Erythroblast (primary cell): ENCODE measurements at regions not wholly inside any gene's neighbourhood (a gene's known extent, or its start where the extent isn't known, plus 50 kb on each side); places are given as distances from the start of the nearest gene placed in this dataset.

Source experiments
- GATA1 ChIP-seq: IDR thresholded peaks from 2 replicates; pipeline ENCODE4 v1.6.1; 2011; ENCODE audit warnings: low read depth, mild to moderate bottlenecking, control low read depth, low read length, moderate library complexity
- POLR2A ChIP-seq: IDR thresholded peaks from 2 replicates; pipeline ENCODE4 v1.6.1; 2011; ENCODE audit warnings: mild to moderate bottlenecking, low read length

DNA sequence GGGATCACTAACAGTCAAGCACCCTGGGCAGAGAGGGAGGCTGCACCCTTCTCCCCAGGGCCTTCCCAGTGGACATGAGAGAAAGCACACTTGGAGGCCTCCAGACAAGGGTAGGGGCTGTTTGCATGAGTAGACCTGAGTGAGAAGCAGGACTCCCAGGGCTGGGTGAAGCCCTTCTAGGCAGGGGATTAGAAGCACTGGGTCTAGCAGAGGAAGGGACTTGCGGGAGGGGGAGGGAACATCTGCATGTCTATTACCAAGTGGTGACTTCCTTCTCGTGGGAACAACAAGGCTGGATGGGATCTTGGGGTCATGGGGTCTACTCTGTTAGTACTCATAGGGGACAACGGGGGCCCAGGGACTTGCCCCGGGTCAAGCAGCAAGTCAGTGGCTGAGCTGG, 67.8 kb downstream of the EMX2 start:
- no peak for TF ChIP-seq POLR2A
- TF ChIP-seq GATA1 = no peak
